ENCODE measurements at regions not wholly inside any gene's neighbourhood (a gene's known extent, or its start where the extent isn't known, plus 50 kb on each side); places are given as distances from the start of the nearest gene placed in this dataset.

GRCh38 chr2:145123606-145124005 is 603.7 kb upstream of the ZEB2 start:
- H3K4me3 ChIP-seq, result no peak overlapping the region
- DNase-seq (ENCODE audit: low spot score in 2 of 2), result no peak
- H3K4me1 ChIP-seq, result no peaks in the 10 kb centered on the region
- H3K27ac ChIP-seq, result no peak overlapping the region
- no peaks in the 10 kb centered on the region for H3K9me3 ChIP-seq
- WGBS, result 87% methylated on average over 2 of the region's 2 CpGs
- no peaks in the 10 kb centered on the region for H3K27me3 ChIP-seq
- TF ChIP-seq, protein P1, sequence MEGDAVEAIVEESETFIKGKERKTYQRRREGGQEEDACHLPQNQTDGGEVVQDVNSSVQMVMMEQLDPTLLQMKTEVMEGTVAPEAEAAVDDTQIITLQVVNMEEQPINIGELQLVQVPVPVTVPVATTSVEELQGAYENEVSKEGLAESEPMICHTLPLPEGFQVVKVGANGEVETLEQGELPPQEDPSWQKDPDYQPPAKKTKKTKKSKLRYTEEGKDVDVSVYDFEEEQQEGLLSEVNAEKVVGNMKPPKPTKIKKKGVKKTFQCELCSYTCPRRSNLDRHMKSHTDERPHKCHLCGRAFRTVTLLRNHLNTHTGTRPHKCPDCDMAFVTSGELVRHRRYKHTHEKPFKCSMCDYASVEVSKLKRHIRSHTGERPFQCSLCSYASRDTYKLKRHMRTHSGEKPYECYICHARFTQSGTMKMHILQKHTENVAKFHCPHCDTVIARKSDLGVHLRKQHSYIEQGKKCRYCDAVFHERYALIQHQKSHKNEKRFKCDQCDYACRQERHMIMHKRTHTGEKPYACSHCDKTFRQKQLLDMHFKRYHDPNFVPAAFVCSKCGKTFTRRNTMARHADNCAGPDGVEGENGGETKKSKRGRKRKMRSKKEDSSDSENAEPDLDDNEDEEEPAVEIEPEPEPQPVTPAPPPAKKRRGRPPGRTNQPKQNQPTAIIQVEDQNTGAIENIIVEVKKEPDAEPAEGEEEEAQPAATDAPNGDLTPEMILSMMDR (IDR thresholded peaks at IDR 0.05), result no peak
- TF ChIP-seq POLR2A (IDR thresholded peaks at IDR 0.05) (no peak), POLR2AphosphoS5 (IDR thresholded peaks at IDR 0.05) (no peak), EP300 (IDR thresholded peaks at IDR 0.05) (no peak)
- no peaks in the 10 kb centered on the region for H3K36me3 ChIP-seq

- WGBS, result 94% methylated on average over 1 of the region's 1 CpG
- Histone ChIP-seq H3K36me3 (no peaks in the 10 kb centered on the region), H3K27ac (no peak overlapping the region), H3K9me3 (no peaks in the 10 kb centered on the region), H3K27me3 (no peaks in the 10 kb centered on the region), H3K4me3 (no peak overlapping the region), H3K4me1 (no peaks in the 10 kb centered on the region)
- TF ChIP-seq POLR2A (IDR thresholded peaks at IDR 0.05), result no peak
- TF ChIP-seq, protein P1 (IDR thresholded peaks at IDR 0.05), result no peak
- TF ChIP-seq POLR2AphosphoS5 (IDR thresholded peaks at IDR 0.05), result no peak
- no peak for TF ChIP-seq EP300 (IDR thresholded peaks at IDR 0.05)
- no peak for DNase-seq (ENCODE audit: low spot score in 2 of 2)
Measured at GRCh38 chr2:145119225-145119624, 599.3 kb upstream of the ZEB2 start.

DNA sequence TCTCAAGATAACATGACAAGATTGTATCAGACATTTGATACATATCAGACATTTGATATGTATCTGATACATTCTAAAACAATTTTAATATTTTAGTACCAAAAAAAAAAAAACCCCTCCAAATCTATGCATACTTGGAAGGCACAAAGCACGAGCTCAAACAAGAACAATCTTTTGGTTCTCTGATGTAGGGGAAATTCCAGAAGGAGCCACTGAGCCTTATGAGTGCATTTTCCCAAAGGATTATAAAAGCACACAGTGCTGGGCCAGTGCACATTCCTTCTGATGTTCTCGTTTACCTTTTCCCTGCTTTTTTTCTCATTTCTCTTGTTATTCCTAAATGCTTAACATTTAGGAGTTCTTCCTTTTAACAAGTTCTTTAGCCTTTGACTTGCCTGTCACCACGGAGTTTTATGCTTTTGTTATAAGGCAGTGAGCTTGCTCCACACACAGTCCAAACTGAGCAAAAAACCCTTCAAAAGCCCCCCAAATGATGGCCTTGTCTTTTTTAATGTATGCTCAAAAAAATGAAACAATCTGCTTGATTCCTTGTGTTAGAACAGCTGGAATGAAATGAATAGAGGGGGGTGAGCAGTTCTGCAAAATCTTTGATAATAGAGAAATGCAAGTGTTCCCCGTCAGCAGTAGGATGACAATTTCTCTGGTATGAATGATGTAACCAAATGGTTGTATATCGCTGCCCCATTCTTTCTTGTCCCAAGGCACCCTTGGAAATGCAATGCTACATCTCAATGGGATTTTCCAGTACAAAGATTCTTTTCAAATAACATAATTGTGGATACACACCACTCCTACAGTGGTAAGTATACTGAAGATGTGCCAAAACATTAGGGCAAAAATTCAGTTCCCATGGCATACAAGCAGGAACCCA is 597.2 kb upstream of the ZEB2 start:
- H3K36me3 ChIP-seq, result no peaks in the 10 kb centered on the region
- no peaks in the 10 kb centered on the region for H3K27me3 ChIP-seq
- H3K4me1 ChIP-seq, result no peaks in the 10 kb centered on the region
- no peak for DNase-seq (ENCODE audit: low spot score in 2 of 2)
- no peaks in the 10 kb centered on the region for H3K9me3 ChIP-seq
- H3K27ac ChIP-seq, result no peak overlapping the region
- WGBS, result 47% methylated on average over 5 of the region's 5 CpGs
- no peak overlapping the region for H3K4me3 ChIP-seq
- TF ChIP-seq POLR2AphosphoS5 (IDR thresholded peaks at IDR 0.05) (no peak), POLR2A (IDR thresholded peaks at IDR 0.05) (no peak), EP300 (IDR thresholded peaks at IDR 0.05) (no peak)
- TF ChIP-seq, protein P1 (IDR thresholded peaks at IDR 0.05), result no peak

- Histone ChIP-seq H3K36me3 (no peaks in the 10 kb centered on the region), H3K4me1 (no peaks in the 10 kb centered on the region), H3K4me3 (no peak overlapping the region), H3K9me3 (no peaks in the 10 kb centered on the region), H3K27me3 (no peaks in the 10 kb centered on the region), H3K27ac (no peak overlapping the region)
- WGBS, result 97% methylated on average over 2 of the region's 2 CpGs
- TF ChIP-seq POLR2A (IDR thresholded peaks at IDR 0.05) (no peak), EP300 (IDR thresholded peaks at IDR 0.05) (no peak), POLR2AphosphoS5 (IDR thresholded peaks at IDR 0.05) (no peak)
- TF ChIP-seq, protein P1 (IDR thresholded peaks at IDR 0.05), result no peak
- DNase-seq (ENCODE audit: low spot score in 2 of 2), result no peak
Measured at GRCh38 chr2:145116056-145116455, 596.1 kb upstream of the ZEB2 start.

- no peaks in the 10 kb centered on the region for H3K4me1 ChIP-seq
- no peaks in the 10 kb centered on the region for H3K9me3 ChIP-seq
- H3K4me3 ChIP-seq, result no peak overlapping the region
- 34% methylated on average over 2 of the region's 2 CpGs for WGBS
- DNase-seq (ENCODE audit: low spot score in 2 of 2), result no peak
- no peaks in the 10 kb centered on the region for H3K27me3 ChIP-seq
- TF ChIP-seq, protein P1 (IDR thresholded peaks at IDR 0.05), result no peak
- TF ChIP-seq POLR2AphosphoS5 (IDR thresholded peaks at IDR 0.05) (no peak), EP300 (IDR thresholded peaks at IDR 0.05) (no peak), POLR2A (IDR thresholded peaks at IDR 0.05) (no peak)
- no peak overlapping the region for H3K27ac ChIP-seq
- H3K36me3 ChIP-seq, result no peaks in the 10 kb centered on the region
Measured at GRCh38 chr2:145114726-145115125, 594.8 kb upstream of the ZEB2 start.

Data from suprapubic skin (tissue), 4 donors.